ENCODE measurements at regions not wholly inside any gene's neighbourhood (a gene's known extent, or its start where the extent isn't known, plus 50 kb on each side); places are given as distances from the start of the nearest gene placed in this dataset.

- H3K36me3 ChIP-seq, result no peaks in the 10 kb centered on the region
- peaks cover 0 to 18% (median 15%) of the 10 kb centered on the region in 4 donors for H3K4me1 ChIP-seq
- TF ChIP-seq POLR2A (IDR thresholded peaks at IDR 0.05; ENCODE audit: low read depth) (no peak), POLR2AphosphoS5 (IDR thresholded peaks at IDR 0.05) (no peak), CTCF (IDR thresholded peaks at IDR 0.05) (no peak), EP300 (IDR thresholded peaks at IDR 0.05) (no peak)
- peak overlapping the region; percentile 23 to 44 (median 38) for H3K27ac ChIP-seq (replicated peaks in 1 of 4)
- no peak overlapping the region for H3K4me3 ChIP-seq
- 33% methylated on average over 4 of the region's 4 CpGs for WGBS
- DNase-seq (ENCODE audit: extremely low spot score), result no peak
- no peaks in the 10 kb centered on the region for H3K27me3 ChIP-seq
- intact Hi-C loops (cut with DNase I), result no loop called here
- H3K9me3 ChIP-seq, result no peaks in the 10 kb centered on the region
Observed at GRCh38 chr3:148643389-148643840, 54.3 kb upstream of the AGTR1 start.

- H3K27ac ChIP-seq (replicated peaks in 1 of 4), result no peak overlapping the region
- no peak overlapping the region for H3K4me3 ChIP-seq
- no peaks in the 10 kb centered on the region for H3K27me3 ChIP-seq
- TF ChIP-seq POLR2AphosphoS5 (IDR thresholded peaks at IDR 0.05), result no peak
- no peak for TF ChIP-seq EP300 (IDR thresholded peaks at IDR 0.05)
- DNase-seq (ENCODE audit: extremely low spot score), result no peak
- WGBS, result 88% methylated on average over 4 of the region's 4 CpGs
- intact Hi-C loops (cut with DNase I), result no loop called here
- no peaks in the 10 kb centered on the region for H3K9me3 ChIP-seq
- H3K4me1 ChIP-seq, result peaks cover 0 to 25% (median 16%) of the 10 kb centered on the region in 4 donors
- H3K36me3 ChIP-seq, result no peaks in the 10 kb centered on the region
Observed at GRCh38 chr3:148646126-148646665, 51.5 kb upstream of the AGTR1 start.
